Occipital lobe (tissue), 1 donor: ENCODE measurements at regions not wholly inside any gene's neighbourhood (a gene's known extent, or its start where the extent isn't known, plus 50 kb on each side); places are given as distances from the start of the nearest gene placed in this dataset.

Experiments used
- DNase-seq: peaks from one replicate; lab custom pipeline; 2025; lab: John Stamatoyannopoulos, UW

DNA sequence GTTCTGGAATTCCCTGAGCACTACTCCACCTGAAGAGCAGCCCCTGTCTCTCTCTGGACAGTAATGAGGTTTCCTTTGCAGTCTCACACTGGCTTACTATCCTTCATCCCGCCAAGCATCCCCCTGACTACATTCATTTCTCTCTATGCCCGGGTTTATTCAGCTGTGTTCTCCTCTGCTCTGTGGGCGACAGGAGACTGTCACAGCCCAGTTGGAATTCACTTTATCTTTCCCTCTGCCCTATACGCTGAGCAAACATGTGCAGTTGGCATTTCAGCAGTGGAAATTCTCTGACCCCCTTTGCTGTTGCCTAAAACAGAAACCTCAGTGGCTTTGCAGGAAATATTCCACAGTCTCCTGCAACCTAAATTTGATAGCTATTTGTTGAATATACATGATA, 83.5 kb upstream of the MAX start:
- DNase-seq: no peak

DNA sequence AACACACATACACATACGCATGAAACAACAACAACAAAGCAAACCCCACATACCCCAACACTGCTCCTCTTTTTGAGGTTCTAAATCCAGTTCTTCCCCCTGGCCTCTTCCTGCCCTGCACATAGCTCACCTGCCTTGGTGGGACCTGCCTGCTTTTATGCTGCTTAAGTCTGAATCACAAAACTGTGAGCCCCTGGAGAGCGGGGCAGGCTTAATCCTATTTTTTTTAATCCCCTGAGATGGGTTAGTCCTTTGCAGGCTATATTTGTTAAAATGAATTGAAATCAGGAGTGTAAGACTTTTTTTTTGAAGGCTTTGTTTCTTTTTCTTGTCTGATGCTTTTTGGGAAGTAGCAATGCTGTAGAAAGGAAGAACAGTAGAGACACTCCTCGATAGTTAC, 84.6 kb upstream of the MAX start:
- no peak for DNase-seq

DNA sequence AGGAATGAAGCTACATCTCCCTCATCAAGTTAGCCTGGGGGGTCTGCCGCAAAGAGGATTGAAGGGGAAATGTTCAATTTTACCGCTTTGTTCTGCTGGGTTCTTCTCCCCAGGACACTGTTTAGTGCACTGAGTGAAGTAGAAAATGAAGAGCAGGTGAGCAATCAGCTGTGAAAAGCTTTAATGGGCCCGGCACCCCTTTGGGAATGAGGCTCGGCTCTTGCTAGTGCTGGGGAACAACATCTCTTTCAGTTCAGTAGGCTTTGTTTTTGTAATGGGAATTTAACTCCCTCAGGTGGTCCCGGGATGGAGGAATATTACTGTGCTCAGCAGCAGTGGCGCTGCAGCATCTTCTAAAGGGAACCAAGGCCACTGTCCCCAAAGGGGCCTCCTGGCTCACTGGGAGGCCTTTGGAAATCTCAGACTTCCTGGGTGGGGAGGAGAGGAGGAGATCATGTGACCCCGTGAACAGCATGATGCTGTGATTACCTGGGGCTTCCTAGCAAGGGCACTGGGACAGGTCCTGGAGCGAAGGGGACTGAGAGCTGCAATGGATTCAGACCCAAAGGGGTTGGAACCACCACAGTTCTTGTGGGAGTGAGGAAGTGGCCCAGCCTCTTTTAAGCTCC, 85.2 kb upstream of the MAX start:
- no peak for DNase-seq

DNA sequence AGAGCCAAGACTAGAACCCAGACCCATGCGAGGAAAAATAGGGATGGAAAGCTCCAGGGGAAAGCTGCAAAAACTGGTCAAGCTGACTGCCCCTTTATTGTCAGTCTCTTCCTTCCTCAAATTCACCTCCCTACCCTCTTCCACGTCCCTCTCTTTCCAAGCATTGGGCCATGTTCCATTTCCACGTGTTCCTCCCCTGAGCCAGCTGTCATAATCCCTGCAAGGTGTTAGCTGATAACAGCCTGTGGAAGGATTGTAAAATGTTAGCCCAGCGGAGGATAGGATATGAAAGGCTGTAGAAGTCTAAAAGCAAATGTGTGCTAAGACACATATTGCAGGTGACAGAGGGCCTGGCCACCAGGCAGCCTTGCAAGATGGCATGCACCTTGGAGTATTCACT, 88.0 kb upstream of the MAX start:
- no peak for DNase-seq

DNA sequence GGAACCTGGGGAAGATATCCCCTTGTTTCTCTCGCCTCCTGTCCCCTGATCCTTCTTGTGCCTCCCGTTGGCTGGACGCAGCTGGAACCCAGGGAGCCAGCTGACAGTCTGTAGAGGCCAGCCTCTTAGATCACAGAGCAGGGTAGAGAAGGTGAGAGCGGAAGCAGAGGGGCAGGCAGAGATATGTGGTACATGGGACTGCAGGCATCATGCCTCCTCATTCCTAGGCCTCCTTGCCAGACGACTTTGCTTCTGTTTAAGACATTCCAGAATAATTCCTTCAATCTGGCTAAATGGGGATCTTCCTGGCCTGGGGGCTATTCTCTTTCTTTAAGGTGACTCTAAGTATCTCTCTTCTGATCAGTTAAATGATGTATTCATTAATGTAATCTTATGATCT, 89.4 kb upstream of the MAX start:
- no peak for DNase-seq

DNA sequence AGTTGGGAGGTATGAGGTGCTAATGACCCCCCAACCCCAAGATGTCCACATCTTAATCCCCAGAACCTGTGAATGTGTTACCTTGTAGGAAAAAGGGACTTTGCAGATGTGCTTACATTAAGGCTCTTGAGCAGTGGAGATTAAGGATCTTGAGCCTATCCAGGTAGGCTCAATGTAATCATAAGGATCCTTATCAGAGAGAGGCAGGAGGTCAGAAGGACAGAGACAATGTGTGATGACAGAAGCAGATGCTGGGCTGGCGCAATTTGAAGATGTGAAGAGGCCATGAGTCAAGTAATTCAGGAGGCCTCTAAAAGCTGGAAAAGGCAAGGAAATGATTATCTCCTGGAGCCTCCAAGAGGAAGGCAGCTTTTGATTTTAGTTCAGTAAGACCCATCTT, 90.4 kb upstream of the MAX start:
- DNase-seq: no peak

DNA sequence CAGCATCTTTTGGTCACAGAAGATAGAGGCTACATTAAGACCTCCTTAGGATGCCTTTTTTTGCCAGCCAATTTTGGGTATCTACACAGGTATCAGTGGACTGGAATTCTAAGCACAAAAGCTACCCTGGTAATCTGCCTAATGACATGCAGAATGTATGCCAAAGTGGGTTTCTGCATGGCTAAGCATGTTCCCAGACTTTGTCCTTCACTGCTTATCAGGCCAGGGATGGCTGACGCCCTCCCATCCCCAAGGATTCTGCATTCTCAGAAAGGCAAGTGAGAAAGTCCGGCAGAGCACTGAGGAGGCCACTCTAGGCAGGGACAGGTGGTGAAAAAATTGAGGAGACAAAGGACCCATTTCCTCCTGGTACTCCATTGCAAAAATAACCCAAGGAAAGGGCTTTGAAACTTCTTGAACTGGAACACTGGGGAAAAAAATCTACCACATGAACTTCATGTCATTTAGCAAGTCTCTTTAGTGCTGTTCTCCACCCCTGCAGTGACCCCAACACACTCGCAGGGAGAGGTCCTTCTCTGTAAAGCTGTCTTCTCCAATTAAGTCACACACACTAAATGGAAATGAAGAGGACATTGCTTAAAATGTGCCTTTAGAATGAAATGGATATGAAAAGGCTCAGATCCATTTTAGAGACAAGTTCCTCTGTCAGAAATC, 91.7 kb upstream of the MAX start:
- no peak for DNase-seq

DNA sequence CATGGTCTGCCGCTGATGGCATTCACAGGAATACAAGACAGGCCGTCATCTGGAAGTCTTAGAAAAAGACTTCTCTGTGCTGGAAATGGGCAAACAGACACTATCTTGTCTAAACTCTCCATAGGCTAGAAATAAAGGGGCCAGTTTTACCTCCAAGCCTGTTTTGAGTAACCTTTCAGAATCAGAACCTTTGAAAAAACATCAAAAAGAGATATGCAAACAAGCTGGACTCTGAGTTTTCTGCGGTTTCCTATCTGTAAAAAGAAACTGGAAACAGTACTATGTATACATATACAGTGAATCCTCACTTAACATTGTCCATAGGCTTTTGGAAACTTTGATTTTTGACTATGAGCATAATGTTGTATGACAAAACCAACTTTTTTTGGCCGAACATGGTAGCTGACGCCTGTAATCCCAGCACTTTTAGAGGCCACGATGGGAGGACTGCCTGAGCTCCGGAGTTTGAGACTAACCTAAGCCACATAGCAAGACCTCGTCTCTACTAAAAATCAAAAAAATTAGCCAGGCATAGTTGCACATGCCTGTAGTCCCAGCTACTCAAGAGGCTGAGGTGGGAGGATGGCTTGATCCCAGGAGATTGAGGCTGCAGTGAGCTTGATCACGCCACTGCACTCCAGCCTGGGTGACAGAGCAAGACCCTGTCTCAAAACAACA, 92.9 kb upstream of the MAX start:
- DNase-seq: no peak

DNA sequence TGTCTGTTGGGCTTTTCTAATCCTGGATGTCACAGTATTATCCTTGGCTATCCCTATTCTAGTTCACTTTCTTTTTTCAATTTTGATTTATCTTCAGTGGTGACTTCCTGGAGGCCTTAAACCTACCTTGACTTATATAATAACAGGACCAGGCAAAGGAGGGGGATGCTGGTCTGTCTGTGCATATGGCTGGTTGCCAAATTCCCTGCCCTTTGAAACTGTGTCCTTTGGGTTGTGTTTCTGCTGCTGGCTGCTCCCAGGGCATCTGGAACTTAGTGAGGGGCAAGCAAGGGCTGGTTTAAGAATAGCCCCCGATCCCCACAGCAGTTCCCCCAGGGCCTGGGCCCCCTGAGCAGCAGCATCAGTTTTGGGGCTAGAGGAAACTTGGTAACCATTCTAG, 96.0 kb upstream of the MAX start:
- DNase-seq: no peak

DNA sequence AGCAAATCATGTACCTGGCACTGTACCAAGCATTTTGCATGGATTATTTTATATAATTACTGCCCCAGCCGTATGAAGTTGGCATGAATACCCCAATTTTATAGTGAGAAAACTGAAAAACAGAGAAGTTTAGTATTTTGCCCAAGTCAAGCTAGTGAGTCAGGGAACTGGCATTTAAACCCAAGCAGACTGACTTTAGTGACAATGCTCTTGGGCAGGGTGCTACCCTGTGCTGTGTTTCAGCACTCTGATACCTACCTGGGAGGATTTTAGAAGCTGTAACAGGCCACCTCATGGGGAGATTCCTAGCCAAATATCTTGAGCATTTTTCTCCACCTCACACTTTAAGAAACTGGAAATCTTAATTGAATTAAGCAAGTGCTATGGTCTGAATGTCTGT, 98.1 kb upstream of the MAX start:
- DNase-seq: no peak

DNA sequence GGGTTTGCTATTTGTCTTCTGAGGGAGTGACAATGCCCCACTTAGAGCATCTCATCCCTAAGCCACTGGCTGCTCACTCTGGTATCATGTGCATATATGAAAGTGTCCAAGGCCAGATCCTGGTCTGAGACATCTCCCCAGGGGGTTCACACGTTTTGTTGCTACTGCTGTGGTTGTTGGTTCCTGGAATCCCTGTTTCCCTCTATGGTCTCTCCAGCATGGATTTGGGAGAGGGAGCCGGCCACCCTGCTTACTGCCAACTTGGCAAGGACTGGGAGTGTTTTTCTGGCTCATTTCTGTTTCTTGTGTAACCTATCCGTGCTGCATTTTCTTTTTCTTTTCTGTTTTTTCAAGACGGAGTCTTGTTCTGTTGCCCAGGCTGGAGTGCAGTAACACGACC, 101.3 kb upstream of the MAX start:
- no peak for DNase-seq

DNA sequence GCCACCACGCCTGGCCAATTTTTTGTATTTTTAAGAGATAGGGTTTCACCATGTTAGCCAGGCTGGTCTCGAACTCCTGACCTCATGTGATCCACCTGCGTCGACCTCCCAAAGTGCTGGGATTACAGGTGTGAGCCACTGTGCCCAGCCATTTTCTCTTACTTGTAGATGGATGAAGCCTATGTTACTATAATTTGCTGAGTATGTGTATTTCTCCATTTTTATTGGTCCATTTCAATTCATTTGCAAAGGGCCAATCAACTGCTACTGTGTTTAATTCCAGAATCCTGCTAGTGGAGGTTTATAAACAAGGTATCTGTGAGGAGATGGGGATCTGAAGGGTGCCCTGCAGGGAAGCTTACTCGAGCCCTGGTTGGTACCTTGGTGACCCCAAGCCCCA, 101.7 kb upstream of the MAX start:
- no peak for DNase-seq

DNA sequence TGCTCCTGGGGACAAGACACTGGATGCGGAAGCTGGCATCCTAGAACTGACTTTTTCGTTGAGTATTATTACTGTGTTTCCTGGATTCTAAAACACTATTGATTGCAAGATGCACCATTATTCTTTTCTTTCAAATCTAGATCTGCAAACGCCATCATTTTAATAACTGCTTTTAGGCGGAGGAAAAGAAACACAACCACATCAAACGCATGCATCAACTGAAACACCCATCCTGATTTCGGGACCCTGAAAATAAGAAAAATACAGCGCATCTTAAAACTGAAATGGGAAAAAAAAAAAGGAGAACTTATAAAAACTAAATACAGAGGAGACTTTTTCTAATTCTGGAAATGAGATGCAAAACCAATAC, 103.7 kb upstream of the MAX start:
- no peak for DNase-seq

DNA sequence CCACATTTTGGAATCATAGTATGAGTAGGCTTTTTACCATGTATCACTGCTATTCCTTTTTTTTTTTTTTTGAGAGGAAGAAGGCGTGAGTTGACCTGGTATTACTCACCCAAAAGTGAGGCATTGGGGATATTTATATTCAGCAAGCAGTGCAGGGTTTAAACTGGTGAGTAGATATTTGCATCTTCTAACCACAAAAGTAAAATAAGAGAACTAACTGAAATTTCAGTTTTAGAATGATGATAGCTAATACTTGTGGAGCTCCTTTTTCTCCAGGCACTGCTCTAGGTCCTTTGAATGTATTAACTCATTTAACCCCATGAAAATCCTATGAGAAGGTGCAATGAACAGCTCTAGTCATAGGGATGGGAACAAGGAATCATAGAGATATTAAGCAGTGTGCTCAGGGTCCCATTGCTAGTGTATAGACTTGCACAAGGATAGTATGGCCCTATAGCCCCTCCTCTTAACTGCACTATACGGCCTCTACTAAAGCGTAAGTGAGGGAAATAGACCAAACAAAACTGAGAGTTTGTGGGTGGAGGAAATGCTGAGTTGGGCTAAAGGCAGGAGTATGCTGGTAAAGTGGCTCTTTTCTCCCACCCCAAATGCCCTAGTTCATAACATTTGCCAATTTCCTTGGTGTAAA, 104.3 kb upstream of the MAX start:
- no peak for DNase-seq

DNA sequence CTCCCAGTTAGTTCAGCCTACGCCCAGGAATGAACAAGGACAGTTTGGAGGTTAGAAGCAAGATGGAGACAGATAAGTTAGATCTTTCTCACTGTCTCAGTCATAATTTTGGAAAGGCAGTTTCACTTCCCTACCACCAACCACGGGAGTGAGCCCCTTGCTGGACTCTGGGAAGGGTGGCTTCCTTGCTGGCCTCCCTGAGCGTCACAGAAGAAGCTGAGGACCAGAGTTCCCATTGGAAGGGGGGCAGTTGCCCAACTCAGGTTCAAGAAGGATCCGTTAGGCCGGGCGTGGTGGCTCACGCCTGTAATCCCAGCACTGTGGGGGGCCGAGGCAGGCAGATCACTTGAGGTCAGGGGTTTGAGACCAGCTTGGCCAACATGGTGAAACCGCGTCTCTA, 106.2 kb upstream of the MAX start:
- DNase-seq: no peak

DNA sequence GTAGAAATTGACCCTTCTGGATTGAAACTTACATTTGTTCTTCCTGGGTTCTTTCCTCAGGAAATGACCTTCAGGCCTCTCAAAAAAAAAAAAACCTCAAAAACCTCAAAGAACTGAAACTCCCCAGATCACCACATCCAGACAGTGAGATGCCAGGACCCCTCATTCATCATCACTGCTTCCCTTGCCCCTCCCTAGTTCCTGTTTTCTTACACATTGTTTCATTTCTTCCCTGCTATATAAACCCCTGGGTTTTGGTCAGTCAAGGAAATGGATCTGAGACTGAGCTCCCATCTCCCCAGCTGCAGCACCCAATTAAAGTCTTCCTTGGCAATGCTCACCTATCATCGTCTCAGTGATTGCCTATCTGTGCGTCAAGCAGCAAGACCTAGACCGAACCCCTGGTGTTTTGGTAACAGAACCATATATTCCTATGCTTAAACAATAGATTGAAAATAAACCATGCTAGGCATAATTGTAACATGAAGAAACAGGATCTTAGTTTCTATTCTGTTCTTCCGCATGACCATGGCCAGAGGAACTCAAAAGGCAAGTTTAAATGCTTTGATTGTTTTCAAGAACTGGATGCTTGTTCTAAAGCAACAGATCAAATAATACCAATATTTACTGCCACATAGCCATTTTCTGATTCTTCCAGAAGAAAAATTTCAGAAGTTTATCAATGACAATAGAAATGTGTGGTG, 108.0 kb upstream of the MAX start:
- DNase-seq: no peak

DNA sequence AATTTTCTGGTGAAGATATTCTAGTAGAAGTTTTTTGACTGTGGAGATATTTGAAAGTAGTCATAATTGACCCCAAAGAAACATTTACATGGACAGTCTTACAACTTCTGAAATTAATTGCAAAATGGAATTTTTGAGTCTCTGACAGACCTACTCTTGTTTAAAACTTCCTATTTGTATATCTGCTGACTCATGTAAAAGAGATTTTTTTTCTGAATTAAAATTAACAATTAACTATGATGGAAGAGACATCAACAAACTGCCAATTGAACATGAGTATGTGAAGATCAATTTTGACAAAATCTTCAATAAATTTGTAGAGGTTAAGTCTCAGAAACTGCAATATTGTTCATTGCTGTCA, 108.5 kb upstream of the MAX start:
- DNase-seq: no peak

DNA sequence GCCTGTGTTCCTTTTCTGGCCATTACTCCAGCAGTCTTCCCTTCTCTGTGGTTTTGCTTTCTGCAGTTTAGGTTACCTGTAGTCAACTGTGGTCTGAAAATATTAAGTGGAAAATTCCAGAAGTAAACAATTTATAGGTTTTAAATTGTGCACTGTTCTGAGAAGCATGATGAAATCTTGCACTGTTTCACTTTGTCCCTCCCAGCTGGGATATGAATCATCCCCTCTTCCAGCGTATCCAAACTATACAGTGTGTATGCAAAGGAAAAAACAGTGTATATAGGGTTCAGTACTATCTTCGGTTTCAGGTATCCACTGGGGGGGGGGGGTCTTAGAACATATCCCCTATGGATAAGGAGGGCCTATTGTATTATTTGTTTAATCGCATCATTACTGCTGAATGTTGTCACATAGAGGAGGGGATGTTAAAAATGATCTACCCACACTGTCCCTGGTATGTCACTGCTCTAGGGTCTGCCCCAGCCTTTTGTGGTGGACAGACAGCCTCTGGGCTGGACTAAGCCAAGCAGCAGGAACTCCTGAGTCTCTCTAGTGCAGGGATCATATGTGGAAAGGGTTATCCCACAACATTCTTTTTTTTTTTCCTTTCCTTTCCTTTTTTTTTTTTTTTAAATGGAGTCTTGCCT, 109.1 kb upstream of the MAX start:
- no peak for DNase-seq

DNA sequence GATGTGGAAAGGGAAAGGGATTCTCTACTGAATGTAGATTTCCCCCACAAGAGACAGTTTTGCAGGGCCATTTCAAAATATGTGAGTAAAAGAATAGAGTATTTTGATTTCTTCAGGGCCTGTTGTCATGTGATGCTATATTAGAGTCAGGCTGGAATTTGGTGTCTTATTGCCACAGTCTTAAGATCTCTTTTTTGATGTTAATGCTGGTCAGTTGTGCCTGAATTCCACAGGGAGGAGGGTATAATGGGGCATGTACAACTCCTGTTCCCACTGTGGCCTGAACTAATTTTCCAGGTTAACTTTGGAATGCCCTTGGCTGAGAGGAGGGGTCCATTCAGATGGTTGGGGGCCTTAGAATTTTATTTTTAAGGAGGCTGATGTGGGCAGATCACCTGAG, 111.0 kb upstream of the MAX start:
- DNase-seq: no peak

DNA sequence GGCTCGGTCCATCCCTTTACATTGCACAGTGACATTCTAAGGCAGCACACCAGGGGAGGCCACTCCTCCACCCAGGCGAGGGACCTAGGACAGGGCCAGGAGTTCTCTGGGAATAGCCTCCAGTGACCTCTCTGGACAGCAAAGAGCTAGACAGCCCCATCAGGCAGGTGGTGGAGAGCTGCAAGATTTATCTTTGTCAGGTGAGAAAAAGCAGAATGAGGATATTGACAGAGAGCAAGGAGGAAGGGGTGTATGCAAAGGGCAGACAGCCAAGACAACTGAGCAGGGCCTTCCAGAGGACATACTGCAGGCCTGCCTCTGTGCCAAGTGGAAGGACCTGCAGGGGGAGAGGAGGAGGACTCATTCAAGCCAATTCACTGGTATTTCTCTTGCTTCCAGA, 112.4 kb upstream of the MAX start:
- no peak for DNase-seq

DNA sequence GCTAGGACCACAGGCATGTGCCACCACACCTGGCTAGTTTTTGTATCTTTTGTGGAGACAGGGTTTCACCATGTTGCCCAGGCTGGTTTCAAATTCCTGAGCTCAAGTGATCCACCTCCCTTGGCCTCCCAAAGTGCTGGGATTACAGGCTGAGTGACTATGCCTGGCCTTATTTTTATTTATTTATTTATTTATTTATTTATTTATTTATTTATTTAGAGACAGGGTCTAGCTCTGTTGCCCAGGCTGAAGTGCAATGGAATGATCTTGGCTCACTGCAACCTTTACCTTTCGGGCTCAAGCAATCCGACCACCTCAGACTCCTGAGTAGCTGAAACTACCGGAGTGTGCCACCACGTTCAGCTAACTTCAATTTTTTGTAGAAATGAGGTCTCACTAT, 117.0 kb upstream of the MAX start:
- no peak for DNase-seq

DNA sequence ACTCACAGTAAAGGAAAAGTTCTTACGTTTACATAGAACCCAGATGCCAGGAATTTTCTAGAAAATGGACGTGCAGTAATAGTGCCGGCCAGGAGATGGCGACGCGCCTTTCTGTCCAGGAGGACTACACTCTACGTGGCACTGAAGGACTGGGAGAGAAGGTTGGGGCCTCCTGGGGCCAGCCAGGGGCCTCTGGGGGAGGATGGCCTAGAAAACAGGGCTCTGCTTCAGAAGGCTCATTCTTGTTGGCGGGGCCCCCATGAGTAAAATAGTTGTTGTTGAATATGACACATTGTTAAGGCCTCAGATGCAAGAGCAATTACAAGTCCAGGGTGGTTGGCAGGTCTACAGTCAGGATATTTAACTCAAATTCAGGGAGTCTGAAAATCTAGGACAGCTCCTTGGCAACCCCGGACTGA, 120.1 kb upstream of the MAX start:
- peak; percentile 31 for DNase-seq
